Cardiac muscle cell (in vitro differentiated cells and primary cell): ENCODE measurements at regions not wholly inside any gene's neighbourhood (a gene's known extent, or its start where the extent isn't known, plus 50 kb on each side); places are given as distances from the start of the nearest gene placed in this dataset.

Source experiments
- DNase-seq, 2 donors: peaks; one replicate each; pipeline versions ENCODE4 v3.0.0 to v3.0.0-alpha.2; 2010 to 2017; ENCODE audit warnings: low read depth in 1 of 2, low spot score in 1 of 2
- H3K27ac ChIP-seq: fragments of 200-600 bp; sonication (generic); 2 replicates; pipeline ENCODE4 v1.5.1; 2016
- H3K27me3 ChIP-seq: fragments of 200-600 bp; sonication (generic); 2 replicates; pipeline ENCODE4 v1.6.0; 2016; ENCODE audit warnings: control low read depth
- H3K36me3 ChIP-seq: fragments of 200-600 bp; sonication (generic); 2 replicates; pipeline ENCODE4 v1.5.1; 2016; ENCODE audit warnings: control low read depth
- H3K4me1 ChIP-seq: fragments of 200-600 bp; sonication (generic); 2 replicates; pipeline ENCODE4 v1.8.1; 2017; ENCODE audit warnings: low read depth, mild to moderate bottlenecking, mixed run types
- H3K4me3 ChIP-seq: fragments of 200-600 bp; sonication (generic); 2 replicates; pipeline ENCODE4 v1.5.1; 2016; ENCODE audit warnings: mild to moderate bottlenecking
- H3K9me3 ChIP-seq: fragments of 200-600 bp; sonication (generic); 2 replicates; pipeline ENCODE4 v1.5.1; 2017; ENCODE audit warnings: low read depth, mild to moderate bottlenecking, control low read depth
- TF ChIP-seq, protein P1 (sequence below): IDR thresholded peaks from 2 replicates; pipeline ENCODE4 v1.5.1; 2012; ENCODE audit warnings: low read depth, mild to moderate bottlenecking, low read length

DNA sequence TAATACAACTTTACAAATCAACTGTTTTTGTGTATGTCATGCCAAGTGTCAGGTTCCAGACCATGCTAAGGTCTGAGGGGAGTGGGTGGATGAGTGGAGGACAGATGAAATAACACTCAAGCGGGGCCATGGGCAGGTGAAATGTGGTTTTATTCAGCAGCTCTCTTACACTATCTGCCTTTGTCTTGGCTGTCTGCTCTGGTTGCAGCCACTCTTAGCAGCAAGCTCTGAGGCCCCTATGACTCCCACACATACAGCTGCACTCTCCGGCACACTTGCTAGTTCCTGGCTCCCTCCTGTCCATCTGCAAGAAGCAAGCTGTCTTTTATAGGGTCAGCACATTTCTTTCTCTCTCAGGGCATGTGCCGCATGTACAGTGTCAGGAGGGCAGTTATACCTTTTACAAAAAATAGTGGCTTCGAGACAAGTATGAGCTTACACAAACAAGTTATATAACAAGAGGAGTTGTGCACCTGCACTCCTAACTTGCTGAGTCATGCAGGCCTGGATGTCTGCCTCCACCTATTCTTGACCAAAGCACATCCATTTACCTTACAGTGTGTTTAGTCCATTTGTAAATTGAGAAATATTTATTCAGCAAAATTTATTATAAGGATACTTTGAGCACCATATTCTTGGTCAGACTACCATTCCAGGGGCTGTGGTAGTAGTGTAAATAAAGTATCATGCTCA lies 683.7 kb upstream of the CBLB start:
- TF ChIP-seq, protein P1, sequence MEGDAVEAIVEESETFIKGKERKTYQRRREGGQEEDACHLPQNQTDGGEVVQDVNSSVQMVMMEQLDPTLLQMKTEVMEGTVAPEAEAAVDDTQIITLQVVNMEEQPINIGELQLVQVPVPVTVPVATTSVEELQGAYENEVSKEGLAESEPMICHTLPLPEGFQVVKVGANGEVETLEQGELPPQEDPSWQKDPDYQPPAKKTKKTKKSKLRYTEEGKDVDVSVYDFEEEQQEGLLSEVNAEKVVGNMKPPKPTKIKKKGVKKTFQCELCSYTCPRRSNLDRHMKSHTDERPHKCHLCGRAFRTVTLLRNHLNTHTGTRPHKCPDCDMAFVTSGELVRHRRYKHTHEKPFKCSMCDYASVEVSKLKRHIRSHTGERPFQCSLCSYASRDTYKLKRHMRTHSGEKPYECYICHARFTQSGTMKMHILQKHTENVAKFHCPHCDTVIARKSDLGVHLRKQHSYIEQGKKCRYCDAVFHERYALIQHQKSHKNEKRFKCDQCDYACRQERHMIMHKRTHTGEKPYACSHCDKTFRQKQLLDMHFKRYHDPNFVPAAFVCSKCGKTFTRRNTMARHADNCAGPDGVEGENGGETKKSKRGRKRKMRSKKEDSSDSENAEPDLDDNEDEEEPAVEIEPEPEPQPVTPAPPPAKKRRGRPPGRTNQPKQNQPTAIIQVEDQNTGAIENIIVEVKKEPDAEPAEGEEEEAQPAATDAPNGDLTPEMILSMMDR: no peak
- H3K36me3 ChIP-seq: no peaks in the 10 kb centered on the region
- no peak overlapping the region for H3K4me3 ChIP-seq
- H3K27me3 ChIP-seq: no peaks in the 10 kb centered on the region
- no peaks in the 10 kb centered on the region for H3K4me1 ChIP-seq
- H3K9me3 ChIP-seq: no peaks in the 10 kb centered on the region
- DNase-seq: peak in 1 of 2 donors; percentile 18
- H3K27ac ChIP-seq: no peak overlapping the region

DNA sequence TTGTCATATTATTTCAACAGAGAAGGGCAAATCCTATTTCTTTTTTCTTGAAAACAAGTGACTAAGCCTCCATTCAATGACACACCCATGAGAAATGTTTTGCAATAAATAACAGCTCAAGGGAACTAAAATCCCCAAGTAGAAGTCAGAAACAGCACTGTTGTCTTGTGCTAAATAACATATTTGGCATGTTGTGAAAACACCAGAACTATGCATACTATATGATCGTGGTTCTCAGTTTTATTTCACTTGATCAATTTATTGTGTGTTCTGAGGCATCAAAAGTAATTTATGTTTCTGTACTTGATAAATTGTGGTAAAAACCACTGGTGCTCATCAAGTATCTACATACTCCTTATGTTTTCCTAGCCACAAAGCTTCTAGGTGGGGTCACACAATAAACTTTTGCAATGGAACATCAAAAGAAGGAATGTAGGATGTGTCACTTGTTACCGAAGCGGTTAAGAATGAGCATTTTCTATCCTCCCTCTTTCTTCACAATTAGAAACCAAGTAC lies 691.7 kb upstream of the CBLB start:
- Histone ChIP-seq H3K27me3 (no peaks in the 10 kb centered on the region), H3K36me3 (no peaks in the 10 kb centered on the region), H3K4me1 (no peaks in the 10 kb centered on the region), H3K4me3 (no peak overlapping the region), H3K9me3 (no peaks in the 10 kb centered on the region), H3K27ac (no peak overlapping the region)
- DNase-seq: peak in 1 of 2 donors; percentile 77
- TF ChIP-seq, protein P1: no peak

DNA sequence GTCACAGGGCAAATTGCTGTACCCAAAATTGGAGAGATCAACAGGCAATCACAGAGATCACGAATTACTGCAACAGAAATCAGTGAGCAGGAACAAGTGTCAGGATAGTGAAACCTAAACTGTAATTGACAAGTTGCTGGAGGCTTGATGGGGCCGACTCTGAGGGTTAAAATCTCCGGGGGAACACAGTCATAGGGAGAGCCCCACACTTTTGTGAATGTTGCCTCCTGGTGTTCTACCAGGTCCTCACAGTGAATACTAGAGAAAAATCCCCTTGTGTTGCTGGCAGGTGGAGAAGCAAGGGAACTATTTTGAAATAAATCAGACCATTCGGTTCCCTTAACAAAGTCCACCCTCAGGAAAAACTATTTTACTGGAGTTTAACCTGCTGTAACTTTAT lies 697.5 kb upstream of the CBLB start:
- Histone ChIP-seq H3K36me3 (no peaks in the 10 kb centered on the region), H3K27ac (no peak overlapping the region), H3K27me3 (no peaks in the 10 kb centered on the region), H3K9me3 (no peaks in the 10 kb centered on the region), H3K4me1 (peaks cover 5% of the 10 kb centered on the region), H3K4me3 (no peak overlapping the region)
- TF ChIP-seq, protein P1: peak; percentile 6
- DNase-seq: no peak

DNA sequence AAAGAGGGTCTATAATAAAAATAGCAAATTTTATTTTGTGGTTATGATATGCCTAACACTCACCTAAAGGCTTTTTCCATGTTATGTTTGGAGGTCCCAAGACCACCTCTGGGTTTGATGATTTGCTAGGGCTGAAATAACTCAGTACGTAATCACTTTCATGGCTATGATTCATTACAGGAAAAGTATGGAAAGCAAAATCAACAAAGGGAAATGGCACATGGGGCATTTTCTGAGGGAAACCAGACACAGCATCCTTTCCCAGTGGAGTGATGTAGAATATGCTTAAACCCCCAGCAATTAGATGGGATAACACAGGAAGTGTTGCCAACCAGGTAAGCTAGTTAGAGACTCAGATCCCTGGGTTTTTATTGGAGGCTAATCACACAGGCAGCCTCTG lies 701.6 kb upstream of the CBLB start:
- no peak overlapping the region for H3K27ac ChIP-seq
- DNase-seq: no peak
- no peaks in the 10 kb centered on the region for H3K27me3 ChIP-seq
- H3K4me3 ChIP-seq: no peak overlapping the region
- TF ChIP-seq, protein P1: no peak
- H3K36me3 ChIP-seq: no peaks in the 10 kb centered on the region
- peaks cover 9% of the 10 kb centered on the region for H3K4me1 ChIP-seq
- H3K9me3 ChIP-seq: no peaks in the 10 kb centered on the region

DNA sequence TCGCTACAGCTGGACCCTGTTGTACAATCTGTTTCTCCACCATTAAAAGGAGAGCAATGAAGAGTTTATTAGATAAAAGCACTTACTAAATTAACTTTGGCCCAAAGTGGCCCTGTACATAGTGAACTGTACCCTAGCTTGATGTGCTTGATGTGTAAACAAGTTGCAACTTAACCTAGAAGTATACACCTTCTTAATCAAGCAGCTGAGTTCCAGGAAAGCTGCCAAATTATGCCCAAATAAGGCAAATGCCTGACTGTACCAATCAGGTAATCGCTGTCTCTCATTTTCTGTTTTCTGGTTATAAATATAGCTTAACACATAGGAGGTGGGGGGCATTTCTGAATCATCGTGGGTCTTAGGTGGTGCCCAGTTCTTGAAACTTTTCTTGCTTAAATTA lies 704.8 kb upstream of the CBLB start:
- DNase-seq: no peak
- Histone ChIP-seq H3K4me3 (no peak overlapping the region), H3K9me3 (no peaks in the 10 kb centered on the region), H3K36me3 (no peaks in the 10 kb centered on the region), H3K27me3 (no peaks in the 10 kb centered on the region), H3K4me1 (peaks cover 9% of the 10 kb centered on the region), H3K27ac (no peak overlapping the region)
- TF ChIP-seq, protein P1: no peak
